ENCODE measurements at regions not wholly inside any gene's neighbourhood (a gene's known extent, or its start where the extent isn't known, plus 50 kb on each side); places are given as distances from the start of the nearest gene placed in this dataset.
A peak's percentile ranks its signal among the peaks of the same experiment; 100 is the strongest.

DNA sequence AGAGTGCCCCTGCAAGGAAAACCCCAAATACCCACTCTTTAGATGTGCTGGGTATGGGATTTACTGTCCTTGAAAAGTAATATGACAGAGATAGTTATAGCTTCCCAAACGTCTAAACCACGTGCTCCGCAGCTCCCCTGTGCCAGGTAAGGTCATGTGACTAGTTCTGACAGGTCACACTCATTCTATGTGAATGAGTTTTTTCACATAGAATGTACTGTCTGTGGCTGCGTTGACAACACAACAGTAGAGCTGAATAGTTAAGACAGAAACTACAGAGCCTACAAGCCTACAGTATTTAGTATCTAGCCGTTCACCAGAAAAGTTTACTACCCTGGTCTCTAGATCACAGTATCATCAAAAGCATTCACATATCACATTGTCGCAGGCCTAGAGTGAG lies 236.2 kb downstream of the ETS1 start:
- Mint-ChIP-seq H3K27ac (peak overlapping the region in 1 of 2 donors; percentile 86), H3K4me1 (ENCODE audit: low read depth in 2 of 2) (peaks cover 17 to 32% of the 10 kb centered on the region in 2 donors), H3K4me3 (no peak overlapping the region), H3K36me3 (no peaks in the 10 kb centered on the region), H3K27me3 (no peaks in the 10 kb centered on the region), H3K9me3 (peaks cover under 1% of the 10 kb centered on the region)
- DNase-seq (ENCODE audit: low spot score) = no peak
- ATAC-seq = no peak

DNA sequence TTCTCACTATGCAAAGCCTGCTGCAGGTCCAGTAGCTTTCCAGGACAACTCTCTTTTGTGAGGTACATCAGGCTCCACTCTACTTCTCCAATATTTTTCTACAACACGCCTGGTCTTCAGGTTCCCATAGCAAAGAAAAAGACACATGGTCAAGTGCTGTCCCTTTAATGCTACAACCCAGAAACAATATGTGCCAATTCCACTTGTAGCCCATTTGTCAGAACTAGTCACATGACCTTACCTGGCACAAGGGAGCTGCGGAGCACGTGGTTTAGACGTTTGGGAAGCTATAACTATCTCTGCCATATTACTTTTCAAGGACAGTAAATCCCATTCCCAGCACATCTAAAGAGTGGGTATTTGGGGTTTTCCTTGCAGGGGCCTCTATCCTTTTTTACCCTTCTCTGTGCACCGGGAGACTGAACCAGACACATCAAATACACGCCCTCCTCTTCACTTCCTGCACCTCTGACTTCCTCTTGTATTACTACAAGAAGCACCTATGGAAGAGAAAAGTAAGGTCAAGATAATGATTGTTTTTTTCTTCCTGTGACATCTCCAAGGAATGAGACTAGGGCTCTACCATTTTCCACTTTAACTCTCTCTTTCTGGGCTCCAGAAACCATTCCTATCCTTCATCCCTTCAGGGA lies 237.6 kb downstream of the ETS1 start:
- Mint-ChIP-seq H3K4me1 (ENCODE audit: low read depth in 2 of 2) (peaks cover 26 to 33% of the 10 kb centered on the region in 2 donors), H3K4me3 (no peak overlapping the region), H3K36me3 (no peaks in the 10 kb centered on the region), H3K27ac (peak overlapping the region in 1 of 2 donors; percentile 86), H3K9me3 (peaks cover 3% of the 10 kb centered on the region), H3K27me3 (no peaks in the 10 kb centered on the region)
- DNase-seq (ENCODE audit: low spot score) (no peak), ATAC-seq (no peak)

DNA sequence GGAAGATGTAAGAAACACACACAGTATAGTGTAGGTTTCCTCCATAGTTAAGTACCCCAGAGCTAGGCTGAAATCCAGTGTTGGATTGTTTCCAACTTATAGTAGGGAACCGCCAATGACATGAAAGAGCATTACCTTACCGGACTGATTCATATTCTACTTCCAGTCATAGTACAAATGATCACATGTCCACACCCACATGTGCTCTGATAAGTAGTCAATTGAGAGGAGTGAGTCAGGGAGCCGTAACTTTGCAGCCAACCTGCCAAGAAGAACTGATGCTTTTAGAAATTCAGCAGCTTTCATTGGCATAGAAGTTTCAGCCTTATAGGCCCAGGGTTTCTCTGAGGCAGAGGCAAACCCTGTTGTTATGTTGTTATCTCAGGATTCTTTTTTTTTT lies 240.6 kb downstream of the ETS1 start:
- Mint-ChIP-seq H3K4me1 (ENCODE audit: low read depth in 2 of 2) (peaks cover 49 to 51% of the 10 kb centered on the region in 2 donors), H3K4me3 (no peak overlapping the region), H3K36me3 (peaks cover 6% of the 10 kb centered on the region), H3K9me3 (peaks cover 7% of the 10 kb centered on the region), H3K27ac (no peak overlapping the region), H3K27me3 (no peaks in the 10 kb centered on the region)
- DNase-seq (ENCODE audit: low spot score) (no peak), ATAC-seq (no peak)

DNA sequence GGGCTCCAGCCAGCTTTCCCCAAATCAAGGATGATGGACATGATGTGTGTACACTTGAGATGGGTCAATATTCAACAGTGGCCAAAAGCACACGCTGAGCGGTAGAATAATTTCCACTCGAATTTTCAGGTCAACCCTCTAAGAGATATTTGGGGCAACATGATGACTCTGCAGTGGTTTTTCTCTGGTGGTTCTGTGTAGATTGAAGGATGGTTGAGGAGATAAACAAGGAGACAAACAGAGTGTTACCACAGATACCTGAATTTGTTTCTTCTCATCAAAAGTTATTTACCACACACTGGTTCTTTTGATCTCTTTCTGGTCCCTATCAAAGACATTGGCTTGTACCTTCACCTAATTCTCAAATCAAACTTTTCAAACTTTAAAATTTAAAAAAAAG lies 242.0 kb downstream of the ETS1 start:
- DNase-seq (ENCODE audit: low spot score) (no peak), ATAC-seq (no peak)
- no peak overlapping the region for H3K27ac Mint-ChIP-seq
- no peak overlapping the region for H3K4me3 Mint-ChIP-seq
- H3K36me3 Mint-ChIP-seq = peaks cover 6% of the 10 kb centered on the region
- H3K4me1 Mint-ChIP-seq (ENCODE audit: low read depth in 2 of 2) = peaks cover 49 to 54% of the 10 kb centered on the region in 2 donors
- no peaks in the 10 kb centered on the region for H3K27me3 Mint-ChIP-seq
- H3K9me3 Mint-ChIP-seq = peaks cover 7% of the 10 kb centered on the region

DNA sequence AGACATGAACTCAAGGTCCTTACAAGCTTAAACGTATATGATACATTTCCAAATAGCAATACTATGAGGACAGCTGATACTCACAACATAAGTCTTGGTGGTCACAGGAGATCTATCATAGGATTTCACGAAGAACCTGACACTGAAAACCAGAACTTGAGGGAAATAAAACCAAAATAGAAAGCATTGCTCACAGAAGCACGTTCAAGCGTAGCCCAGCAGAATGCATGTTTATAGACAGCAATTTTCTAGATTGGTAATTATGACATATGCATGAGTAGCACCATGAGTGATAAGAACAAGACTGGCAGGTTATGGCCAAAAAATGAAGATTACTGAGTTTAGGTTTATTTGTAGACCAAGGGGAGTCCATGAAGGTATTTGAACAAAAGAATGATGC lies 243.5 kb downstream of the ETS1 start:
- no peak for DNase-seq (ENCODE audit: low spot score)
- peak overlapping the region; percentile 26 to 40 for H3K27ac Mint-ChIP-seq
- peak; percentile 46 to 64 for ATAC-seq
- H3K36me3 Mint-ChIP-seq = peaks cover 6% of the 10 kb centered on the region
- H3K4me3 Mint-ChIP-seq = peak overlapping the region; percentile 49
- H3K27me3 Mint-ChIP-seq = no peaks in the 10 kb centered on the region
- peaks cover 46 to 49% of the 10 kb centered on the region in 2 donors for H3K4me1 Mint-ChIP-seq (ENCODE audit: low read depth in 2 of 2)
- H3K9me3 Mint-ChIP-seq = peaks cover 7% of the 10 kb centered on the region

DNA sequence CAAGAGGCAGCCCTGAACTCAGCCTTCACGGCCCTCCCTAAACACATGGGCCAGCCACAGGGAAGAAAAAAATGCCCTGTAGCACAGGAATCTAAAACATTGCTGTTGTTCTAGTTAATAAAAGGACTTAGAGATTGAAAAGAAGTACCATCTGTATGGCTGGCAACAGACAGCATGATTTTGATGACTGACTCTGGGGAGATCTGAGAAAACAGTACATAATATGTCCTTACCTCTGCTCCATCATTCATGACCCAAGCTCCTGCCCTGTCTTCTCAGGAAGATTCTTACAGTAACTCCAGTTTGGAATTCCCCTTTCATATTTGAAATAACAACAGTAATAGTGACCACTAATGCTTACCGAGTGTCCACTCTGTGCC lies 244.2 kb downstream of the ETS1 start:
- H3K4me1 Mint-ChIP-seq (ENCODE audit: low read depth in 2 of 2) = peaks cover 46 to 49% of the 10 kb centered on the region in 2 donors
- peak overlapping the region; percentile 49 for H3K4me3 Mint-ChIP-seq

DNA sequence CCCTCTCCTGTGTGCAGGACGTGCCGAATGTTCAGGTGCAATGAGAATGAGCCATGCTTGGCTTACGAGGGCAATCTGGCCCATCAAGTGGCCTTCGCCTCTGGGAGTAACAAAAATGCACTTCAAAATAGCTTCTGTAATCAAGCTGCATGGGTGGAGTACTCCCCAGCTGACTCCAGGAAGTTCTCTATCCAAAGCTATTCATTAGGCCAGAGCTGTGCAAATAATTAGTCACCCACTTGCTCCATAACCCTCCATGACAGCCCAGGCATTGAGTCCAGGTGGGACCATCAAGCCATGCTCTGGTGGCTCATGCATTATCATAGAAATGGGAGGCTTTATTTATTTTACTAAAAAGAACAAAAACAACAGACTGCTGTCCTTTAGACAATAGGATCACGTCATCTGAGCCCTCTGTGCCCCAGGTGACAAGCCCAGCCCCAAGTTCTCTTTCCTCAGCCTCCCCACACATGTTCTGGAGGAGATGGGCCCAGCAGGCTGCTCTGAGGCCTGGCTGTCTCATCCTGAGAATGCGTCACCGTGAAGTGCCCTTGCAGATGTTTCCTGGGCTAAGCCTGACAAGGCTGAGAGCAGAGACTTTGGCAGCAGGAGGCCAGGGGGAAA lies 244.7 kb downstream of the ETS1 start:
- no peaks in the 10 kb centered on the region for H3K27me3 Mint-ChIP-seq
- DNase-seq (ENCODE audit: low spot score) (no peak), ATAC-seq (peak; percentile 69 to 90)
- H3K36me3 Mint-ChIP-seq = peaks cover 6% of the 10 kb centered on the region
- H3K4me1 Mint-ChIP-seq (ENCODE audit: low read depth in 2 of 2) = peaks cover 46 to 49% of the 10 kb centered on the region in 2 donors
- H3K9me3 Mint-ChIP-seq = peaks cover 7% of the 10 kb centered on the region
- peak overlapping the region; percentile 26 to 40 for H3K27ac Mint-ChIP-seq
- peak overlapping the region; percentile 49 for H3K4me3 Mint-ChIP-seq

More for the DNA sequence above, 244.2 kb downstream of the ETS1 start:
- H3K27ac Mint-ChIP-seq = peak overlapping the region; percentile 26 to 40
- no peaks in the 10 kb centered on the region for H3K27me3 Mint-ChIP-seq
- peaks cover 7% of the 10 kb centered on the region for H3K9me3 Mint-ChIP-seq
- H3K36me3 Mint-ChIP-seq = peaks cover 6% of the 10 kb centered on the region
- peak in 1 of 2 donors; percentile 21 for ATAC-seq
- DNase-seq (ENCODE audit: low spot score) = no peak

DNA sequence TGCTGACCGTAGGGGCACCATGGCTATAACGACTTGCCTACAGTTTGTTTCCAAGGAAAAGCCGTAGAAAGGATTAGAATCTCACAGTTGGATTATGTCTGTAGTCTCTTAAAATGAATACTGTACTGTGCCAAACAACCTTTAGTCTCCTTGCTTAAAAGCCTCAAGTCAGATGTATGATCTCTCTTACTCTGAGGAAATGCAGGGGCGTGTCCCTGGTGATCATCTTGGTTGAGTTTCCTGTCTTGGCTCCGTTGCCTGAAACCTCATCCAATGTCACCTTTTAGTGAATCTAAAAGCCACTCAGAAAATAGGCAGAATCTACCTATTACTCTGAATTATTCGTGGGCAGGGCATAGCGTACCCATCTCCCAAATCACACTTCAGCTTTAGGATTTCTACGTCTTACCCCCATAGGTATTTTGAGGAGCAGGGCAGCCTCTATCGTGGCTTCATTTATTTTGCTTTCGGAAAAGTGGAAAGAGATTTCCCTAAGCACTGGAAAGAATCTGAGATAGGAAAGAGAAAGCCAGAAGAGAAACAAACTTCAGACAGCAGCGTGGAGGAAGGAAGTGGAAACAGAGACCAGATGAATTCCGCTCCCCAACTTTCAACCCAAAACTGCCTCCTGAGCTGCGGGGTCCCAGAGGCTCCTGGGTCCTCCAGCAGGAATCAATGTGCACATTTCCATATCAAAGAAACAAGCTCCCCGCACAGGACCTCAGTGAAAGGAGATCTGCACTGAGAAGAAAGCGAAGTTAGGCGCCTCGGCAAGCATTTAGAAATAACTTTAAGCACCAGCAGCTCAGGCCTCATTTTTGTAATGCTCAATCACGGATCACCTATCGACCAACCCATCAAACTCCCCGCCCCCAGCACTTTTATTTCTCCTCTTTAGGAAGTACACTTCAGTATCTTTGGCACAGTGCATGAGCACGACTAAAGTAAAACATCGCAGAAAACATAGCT lies 245.8 kb downstream of the ETS1 start:
- Mint-ChIP-seq H3K36me3 (peaks cover 6% of the 10 kb centered on the region), H3K27me3 (no peaks in the 10 kb centered on the region), H3K4me1 (ENCODE audit: low read depth in 2 of 2) (peaks cover 50 to 52% of the 10 kb centered on the region in 2 donors), H3K9me3 (peaks cover 10% of the 10 kb centered on the region), H3K4me3 (peak overlapping the region; percentile 49), H3K27ac (peak overlapping the region; percentile 26 to 40)
- DNase-seq (ENCODE audit: low spot score) (no peak), ATAC-seq (peak; percentile 32 to 49)

DNA sequence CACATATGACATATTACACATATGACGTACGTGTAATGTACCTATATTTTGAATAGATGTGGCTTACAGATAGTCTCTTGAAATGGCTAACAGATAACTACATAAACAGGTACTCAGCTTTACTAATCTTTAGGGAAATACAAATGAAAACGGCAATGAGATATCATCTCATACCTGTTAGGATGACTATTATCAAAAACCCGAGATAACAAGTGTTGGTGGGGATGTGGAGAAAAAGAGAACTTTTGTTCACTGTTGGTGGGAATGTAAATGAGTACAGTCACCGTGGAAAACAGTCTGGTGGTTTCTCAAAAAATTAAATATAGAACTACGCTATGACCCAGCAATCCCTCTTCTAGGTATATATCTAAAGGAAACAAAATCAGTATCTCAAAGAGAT lies 247.6 kb downstream of the ETS1 start:
- no peak overlapping the region for H3K4me3 Mint-ChIP-seq
- no peak for ATAC-seq
- H3K36me3 Mint-ChIP-seq = peaks cover 6% of the 10 kb centered on the region
- peak overlapping the region; percentile 38 to 88 for H3K27ac Mint-ChIP-seq
- DNase-seq (ENCODE audit: low spot score) = no peak
- H3K9me3 Mint-ChIP-seq = peaks cover 7% of the 10 kb centered on the region
- H3K4me1 Mint-ChIP-seq (ENCODE audit: low read depth in 2 of 2) = peaks cover 47 to 49% of the 10 kb centered on the region in 2 donors
- H3K27me3 Mint-ChIP-seq = no peaks in the 10 kb centered on the region

DNA sequence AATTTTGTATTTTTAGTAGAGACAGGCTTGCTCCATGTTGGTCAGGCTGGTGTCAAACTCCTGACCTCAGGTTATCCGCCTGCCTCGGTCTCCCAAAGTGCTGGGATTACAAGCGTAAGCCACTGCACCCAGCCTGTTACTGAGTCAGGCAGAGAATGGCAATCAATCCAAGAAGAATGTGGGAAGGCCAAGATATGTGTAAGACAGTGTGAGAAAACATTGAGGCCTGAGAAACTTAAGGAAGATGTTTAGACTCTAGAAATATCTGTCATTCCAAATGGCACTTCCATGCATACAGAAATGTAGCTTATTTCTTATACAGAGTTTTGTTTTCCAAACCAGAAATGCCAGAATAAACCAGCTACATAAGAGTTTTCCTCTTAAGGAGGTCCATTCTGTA lies 248.5 kb downstream of the ETS1 start:
- Mint-ChIP-seq H3K36me3 (peaks cover under 1% of the 10 kb centered on the region), H3K4me3 (no peak overlapping the region), H3K9me3 (peaks cover 3% of the 10 kb centered on the region), H3K27ac (peak overlapping the region in 1 of 2 donors; percentile 88), H3K4me1 (ENCODE audit: low read depth in 2 of 2) (peaks cover 40 to 45% of the 10 kb centered on the region in 2 donors), H3K27me3 (no peaks in the 10 kb centered on the region)
- ATAC-seq (no peak), DNase-seq (ENCODE audit: low spot score) (no peak)

DNA sequence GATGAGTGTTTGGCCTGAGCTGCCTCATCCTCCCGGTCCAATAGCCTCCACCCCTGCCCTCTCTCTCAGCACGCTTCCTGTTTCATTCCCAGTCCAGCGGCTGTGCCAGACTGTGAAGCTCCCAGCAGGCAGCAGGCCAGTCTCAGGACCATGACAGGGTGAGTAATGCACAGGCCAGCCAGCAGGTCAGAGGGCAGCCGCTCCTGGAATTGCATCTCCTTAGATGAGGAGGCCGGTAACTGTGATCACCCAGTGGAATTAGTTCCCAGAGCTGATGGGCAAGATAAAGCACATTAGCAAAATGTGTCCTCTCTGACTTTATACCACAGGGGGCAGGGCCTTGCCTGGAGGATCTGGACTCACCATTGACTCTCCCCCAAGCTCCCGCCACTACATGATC lies 251.2 kb downstream of the ETS1 start:
- DNase-seq (ENCODE audit: low spot score) = no peak
- Mint-ChIP-seq H3K4me3 (no peak overlapping the region), H3K4me1 (ENCODE audit: low read depth in 2 of 2) (peaks cover 18 to 28% of the 10 kb centered on the region in 2 donors), H3K9me3 (peaks cover 3% of the 10 kb centered on the region), H3K27me3 (no peaks in the 10 kb centered on the region), H3K36me3 (no peaks in the 10 kb centered on the region), H3K27ac (peak overlapping the region in 1 of 2 donors; percentile 81)
- no peak for ATAC-seq

DNA sequence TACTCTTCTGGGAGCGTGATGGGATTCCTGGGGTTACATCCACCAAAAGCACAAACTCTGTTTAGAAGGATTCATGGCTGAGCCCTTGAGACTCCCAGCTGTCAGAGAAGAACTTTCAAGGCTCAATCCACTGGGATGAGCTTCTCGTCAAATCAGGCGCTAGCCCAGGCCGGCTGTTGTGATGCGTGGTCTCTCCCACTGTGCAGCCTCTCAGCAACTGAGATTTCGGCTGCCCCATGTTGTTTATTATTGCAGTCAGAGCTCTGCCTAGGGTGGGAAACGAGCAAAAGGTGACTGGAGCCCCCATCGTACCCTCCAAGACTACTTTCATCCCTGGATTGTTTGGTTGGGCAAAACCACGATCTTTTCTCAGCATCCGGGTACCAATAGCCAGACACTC lies 251.6 kb downstream of the ETS1 start:
- H3K27ac Mint-ChIP-seq = peak overlapping the region in 1 of 2 donors; percentile 81
- H3K36me3 Mint-ChIP-seq = no peaks in the 10 kb centered on the region
- ATAC-seq (no peak), DNase-seq (ENCODE audit: low spot score) (no peak)
- peaks cover 4% of the 10 kb centered on the region for H3K9me3 Mint-ChIP-seq
- no peaks in the 10 kb centered on the region for H3K27me3 Mint-ChIP-seq
- H3K4me1 Mint-ChIP-seq (ENCODE audit: low read depth in 2 of 2) = peaks cover 22 to 31% of the 10 kb centered on the region in 2 donors
- H3K4me3 Mint-ChIP-seq = no peak overlapping the region

DNA sequence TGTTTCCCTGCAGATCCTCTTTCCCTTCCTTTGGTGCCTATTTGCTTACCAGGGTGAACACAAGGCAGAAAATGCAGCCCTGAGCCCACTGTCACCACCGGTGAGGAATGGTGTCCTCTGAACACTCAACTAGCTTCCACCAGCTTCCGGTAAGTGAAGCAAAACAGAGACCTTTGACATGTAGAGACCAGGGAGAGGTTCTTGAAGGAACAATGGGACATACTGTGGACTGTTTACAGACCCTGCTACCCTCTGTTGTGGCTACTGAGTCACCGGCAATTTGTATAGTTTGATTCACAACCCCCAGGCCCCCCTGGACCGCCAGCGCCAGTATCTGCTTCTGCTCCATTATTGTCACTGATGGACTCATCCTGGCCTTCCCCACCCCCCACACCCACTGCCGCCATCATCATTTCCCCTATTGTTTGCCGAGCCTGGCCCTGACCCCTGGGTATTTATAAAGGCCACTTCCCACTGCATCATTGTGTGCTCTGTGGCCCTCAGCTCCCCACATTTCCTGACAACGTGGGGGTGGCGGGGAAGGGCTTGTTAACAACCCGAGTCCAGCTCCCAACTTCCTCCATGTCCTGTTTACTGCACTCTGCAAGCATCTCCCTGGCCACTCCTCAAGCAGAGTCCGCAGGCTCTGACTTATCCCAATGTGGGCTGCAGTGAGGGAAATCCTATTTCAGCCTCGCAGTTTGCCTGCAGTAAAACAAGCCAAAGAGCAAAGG lies 252.9 kb downstream of the ETS1 start:
- H3K27ac Mint-ChIP-seq = peak overlapping the region; percentile 26 to 81
- no peak for DNase-seq (ENCODE audit: low spot score)
- H3K4me1 Mint-ChIP-seq (ENCODE audit: low read depth in 2 of 2) = peaks cover 28 to 37% of the 10 kb centered on the region in 2 donors
- H3K4me3 Mint-ChIP-seq = no peak overlapping the region
- peaks cover 7% of the 10 kb centered on the region for H3K9me3 Mint-ChIP-seq
- no peaks in the 10 kb centered on the region for H3K27me3 Mint-ChIP-seq
- peaks cover 6% of the 10 kb centered on the region for H3K36me3 Mint-ChIP-seq
- no peak for ATAC-seq
